PC-9 (cell line): ENCODE measurements at regions not wholly inside any gene's neighbourhood (a gene's known extent, or its start where the extent isn't known, plus 50 kb on each side); places are given as distances from the start of the nearest gene placed in this dataset.

Experiments
- BruUV-seq: library from RNA; stranded (reverse); fragments of 400-500 nt; replicated peaks from 2 replicates; lab custom pipeline; 2021; lab: Mats Ljungman, UMichigan
- CTCF ChIA-PET: fragments of 300-600 bp; sonication (Branson Sonifier 250); formaldehyde crosslinking; loops from one replicate; lab custom pipeline; 2022; ENCODE audit warnings: antibody characterized with exemption; lab: Charles Lee
- POLR2A ChIA-PET: fragments of 300-600 bp; sonication (Branson Sonifier 250); formaldehyde crosslinking; loops from one replicate; lab custom pipeline; 2022; ENCODE audit warnings: antibody characterized with exemption; ENCODE audit not compliant: unreplicated experiment; lab: Charles Lee
- DNase-seq, 2 experiments: peaks; one replicate each; pipeline versions ENCODE4 v3.0.0 to v3.0.0-alpha.2; 2015 to 2022; ENCODE audit warnings: mixed read lengths in 1 of 2
- H2AFZ ChIP-seq: fragments of 200-600 bp; sonication (generic); 2 replicates; pipeline ENCODE4 v1.8.1; 2017; ENCODE audit warnings: antibody characterized with exemption
- H3F3A ChIP-seq: fragments of 200-600 bp; sonication (generic); 2 replicates; pipeline ENCODE4 v1.8.1; 2017; ENCODE audit warnings: antibody characterized with exemption, mild to moderate bottlenecking, low read depth; ENCODE audit not compliant: insufficient read depth
- H3K27ac ChIP-seq: fragments of 200-600 bp; sonication (generic); 2 replicates; pipeline ENCODE4 v1.6.1; 2016; ENCODE audit warnings: mixed run types
- H3K27me3 ChIP-seq: fragments of 200-600 bp; sonication (generic); 2 replicates; pipeline ENCODE4 v1.6.1; 2016; ENCODE audit warnings: low read depth, mixed run types; ENCODE audit not compliant: insufficient read depth
- H3K36me3 ChIP-seq: fragments of 200-600 bp; sonication (generic); 2 replicates; pipeline ENCODE4 v1.6.1; 2016; ENCODE audit warnings: low read depth, mixed run types
- H3K4me1 ChIP-seq: fragments of 200-600 bp; sonication (generic); replicated peaks from 2 replicates; pipeline ENCODE4 v1.6.1; 2016; ENCODE audit warnings: mixed run types; ENCODE audit not compliant: insufficient read depth
- H3K4me2 ChIP-seq: fragments of 200-600 bp; sonication (generic); 2 replicates; pipeline ENCODE4 v1.6.1; 2017; ENCODE audit warnings: mixed run types
- H3K4me3 ChIP-seq: fragments of 200-600 bp; sonication (generic); 2 replicates; pipeline ENCODE4 v1.6.1; 2016; ENCODE audit warnings: mixed run types
- H3K79me2 ChIP-seq: fragments of 200-600 bp; sonication (generic); 2 replicates; pipeline ENCODE4 v1.6.1; 2017; ENCODE audit warnings: low read depth, mixed run types
- H3K9me2 ChIP-seq: fragments of 200-600 bp; sonication (generic); 2 replicates; pipeline ENCODE4 v1.8.1; 2017; ENCODE audit warnings: mild to moderate bottlenecking; ENCODE audit not compliant: insufficient read depth
- H3K9me3 ChIP-seq: fragments of 200-600 bp; sonication (generic); 2 replicates; pipeline ENCODE4 v1.8.1; 2016; ENCODE audit warnings: low read depth; ENCODE audit not compliant: insufficient read depth
- H4K20me1 ChIP-seq: fragments of 200-600 bp; sonication (generic); 2 replicates; pipeline ENCODE4 v1.8.1; 2017; ENCODE audit not compliant: insufficient read depth
- EZH2 ChIP-seq: fragments of 200-600 bp; sonication (generic); IDR thresholded peaks from 2 replicates; pipeline ENCODE4 v1.8.0; 2017; ENCODE audit warnings: antibody characterized with exemption, low read depth
- intact Hi-C: fragments of 100-400 bp; cut with micrococcal nuclease; formaldehyde crosslinking; loops from one replicate; pipeline ENCODE4 v1.10.0; 2022; ENCODE audit not compliant: unreplicated experiment
- TF ChIP-seq, protein P1 (sequence below): fragments of 200-600 bp; sonication (generic); conservative IDR thresholded peaks from 2 replicates; pipeline ENCODE4 v1.6.1; 2017; ENCODE audit warnings: mixed run types, antibody characterized with exemption, mild to moderate bottlenecking, moderate library complexity

DNA sequence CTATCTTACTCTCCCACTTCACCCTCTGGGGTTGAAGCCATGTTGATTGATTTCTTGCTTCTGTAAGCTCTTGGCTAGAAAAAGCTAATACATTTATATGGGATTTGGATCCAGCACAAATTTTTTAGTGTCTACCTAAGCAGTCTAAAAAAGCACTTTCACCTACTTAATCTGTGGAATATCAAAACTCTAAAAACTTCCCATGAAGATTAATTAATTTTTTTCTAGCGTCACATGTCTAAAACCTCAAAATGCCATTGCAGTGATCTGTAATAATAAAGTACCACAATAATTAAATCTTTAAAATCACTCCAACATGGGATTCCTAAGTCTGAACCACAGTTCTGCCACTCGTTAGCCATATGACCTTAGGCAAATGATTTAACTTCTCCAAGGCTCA is 180.1 kb downstream of the EN1 start:
- ChIA-PET POLR2A (no interaction called here), CTCF (no interaction called here)
- TF ChIP-seq, protein P1, sequence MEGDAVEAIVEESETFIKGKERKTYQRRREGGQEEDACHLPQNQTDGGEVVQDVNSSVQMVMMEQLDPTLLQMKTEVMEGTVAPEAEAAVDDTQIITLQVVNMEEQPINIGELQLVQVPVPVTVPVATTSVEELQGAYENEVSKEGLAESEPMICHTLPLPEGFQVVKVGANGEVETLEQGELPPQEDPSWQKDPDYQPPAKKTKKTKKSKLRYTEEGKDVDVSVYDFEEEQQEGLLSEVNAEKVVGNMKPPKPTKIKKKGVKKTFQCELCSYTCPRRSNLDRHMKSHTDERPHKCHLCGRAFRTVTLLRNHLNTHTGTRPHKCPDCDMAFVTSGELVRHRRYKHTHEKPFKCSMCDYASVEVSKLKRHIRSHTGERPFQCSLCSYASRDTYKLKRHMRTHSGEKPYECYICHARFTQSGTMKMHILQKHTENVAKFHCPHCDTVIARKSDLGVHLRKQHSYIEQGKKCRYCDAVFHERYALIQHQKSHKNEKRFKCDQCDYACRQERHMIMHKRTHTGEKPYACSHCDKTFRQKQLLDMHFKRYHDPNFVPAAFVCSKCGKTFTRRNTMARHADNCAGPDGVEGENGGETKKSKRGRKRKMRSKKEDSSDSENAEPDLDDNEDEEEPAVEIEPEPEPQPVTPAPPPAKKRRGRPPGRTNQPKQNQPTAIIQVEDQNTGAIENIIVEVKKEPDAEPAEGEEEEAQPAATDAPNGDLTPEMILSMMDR = no peak
- TF ChIP-seq EZH2 = no peak
- H4K20me1 ChIP-seq = no peaks in the 10 kb centered on the region
- no peak overlapping the region for H3K4me2 ChIP-seq
- peaks cover 34% of the 10 kb centered on the region for H3K4me1 ChIP-seq
- BruUV-seq = no TSS peak
- H3F3A ChIP-seq = peaks cover 28% of the 10 kb centered on the region
- intact Hi-C loops = no loop called here
- H3K4me3 ChIP-seq = no peak overlapping the region
- H3K9me3 ChIP-seq = no peaks in the 10 kb centered on the region
- DNase-seq = no peak
- H2AFZ ChIP-seq = no peak overlapping the region
- no peaks in the 10 kb centered on the region for H3K9me2 ChIP-seq
- H3K27me3 ChIP-seq = no peaks in the 10 kb centered on the region
- H3K79me2 ChIP-seq = no peaks in the 10 kb centered on the region
- H3K36me3 ChIP-seq = no peaks in the 10 kb centered on the region
- H3K27ac ChIP-seq = no peak overlapping the region

- H3K4me3 ChIP-seq = no peak overlapping the region
- POLR2A ChIA-PET = no interaction called here
- H3K4me1 ChIP-seq = peaks cover 29% of the 10 kb centered on the region
- no peaks in the 10 kb centered on the region for H3K9me3 ChIP-seq
- intact Hi-C loops = no loop called here
- H3K36me3 ChIP-seq = no peaks in the 10 kb centered on the region
- no peaks in the 10 kb centered on the region for H3K79me2 ChIP-seq
- CTCF ChIA-PET = no interaction called here
- H3K9me2 ChIP-seq = no peaks in the 10 kb centered on the region
- no peak for DNase-seq
- no peak overlapping the region for H2AFZ ChIP-seq
- no peak overlapping the region for H3K4me2 ChIP-seq
- H4K20me1 ChIP-seq = no peaks in the 10 kb centered on the region
- peaks cover 28% of the 10 kb centered on the region for H3F3A ChIP-seq
- no peak overlapping the region for H3K27ac ChIP-seq
- TF ChIP-seq, protein P1 = no peak
- no peak for TF ChIP-seq EZH2
- BruUV-seq = no TSS peak
- H3K27me3 ChIP-seq = no peaks in the 10 kb centered on the region
Observed at GRCh38 chr2:118665784-118666529, 181.5 kb downstream of the EN1 start.

- no peak for TF ChIP-seq EZH2
- TF ChIP-seq, protein P1 = no peak
- Histone ChIP-seq H3K9me3 (no peaks in the 10 kb centered on the region), H3K9me2 (no peaks in the 10 kb centered on the region), H3K4me3 (no peak overlapping the region), H3K27me3 (no peaks in the 10 kb centered on the region), H3K4me2 (no peak overlapping the region), H4K20me1 (no peaks in the 10 kb centered on the region), H3K4me1 (no peaks in the 10 kb centered on the region), H3K79me2 (no peaks in the 10 kb centered on the region), H3K27ac (no peak overlapping the region), H2AFZ (no peak overlapping the region), H3K36me3 (no peaks in the 10 kb centered on the region), H3F3A (no peaks in the 10 kb centered on the region)
- BruUV-seq = no TSS peak
- ChIA-PET POLR2A (no interaction called here), CTCF (no interaction called here)
- intact Hi-C loops = no loop called here
- no peak for DNase-seq
Observed at GRCh38 chr2:118661179-118661578, 186.3 kb downstream of the EN1 start.
